ENCODE measurements at regions not wholly inside any gene's neighbourhood (a gene's known extent, or its start where the extent isn't known, plus 50 kb on each side); places are given as distances from the start of the nearest gene placed in this dataset.

GRCh38 chr1:95384567-95384966 lies 150.6 kb downstream of the RWDD3 start:
- TF ChIP-seq EZH2phosphoT487 (IDR thresholded peaks at IDR 0.05; ENCODE audit: borderline replicate concordance, low read length) (no peak), EZH2 (IDR thresholded peaks at IDR 0.05; ENCODE audit: low read length, unreplicated experiment) (no peak)
- TF ChIP-seq, protein P1, sequence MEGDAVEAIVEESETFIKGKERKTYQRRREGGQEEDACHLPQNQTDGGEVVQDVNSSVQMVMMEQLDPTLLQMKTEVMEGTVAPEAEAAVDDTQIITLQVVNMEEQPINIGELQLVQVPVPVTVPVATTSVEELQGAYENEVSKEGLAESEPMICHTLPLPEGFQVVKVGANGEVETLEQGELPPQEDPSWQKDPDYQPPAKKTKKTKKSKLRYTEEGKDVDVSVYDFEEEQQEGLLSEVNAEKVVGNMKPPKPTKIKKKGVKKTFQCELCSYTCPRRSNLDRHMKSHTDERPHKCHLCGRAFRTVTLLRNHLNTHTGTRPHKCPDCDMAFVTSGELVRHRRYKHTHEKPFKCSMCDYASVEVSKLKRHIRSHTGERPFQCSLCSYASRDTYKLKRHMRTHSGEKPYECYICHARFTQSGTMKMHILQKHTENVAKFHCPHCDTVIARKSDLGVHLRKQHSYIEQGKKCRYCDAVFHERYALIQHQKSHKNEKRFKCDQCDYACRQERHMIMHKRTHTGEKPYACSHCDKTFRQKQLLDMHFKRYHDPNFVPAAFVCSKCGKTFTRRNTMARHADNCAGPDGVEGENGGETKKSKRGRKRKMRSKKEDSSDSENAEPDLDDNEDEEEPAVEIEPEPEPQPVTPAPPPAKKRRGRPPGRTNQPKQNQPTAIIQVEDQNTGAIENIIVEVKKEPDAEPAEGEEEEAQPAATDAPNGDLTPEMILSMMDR (conservative IDR thresholded peaks at IDR 0.05; ENCODE audit: low read depth, low read length): no peak
